GM12878 (cell line): ENCODE measurements at regions not wholly inside any gene's neighbourhood (a gene's known extent, or its start where the extent isn't known, plus 50 kb on each side); places are given as distances from the start of the nearest gene placed in this dataset.

Experiments used
- ATAC-seq: fragments of 200-7000 bp; cut with Tn5 transposase; 3 replicates; pipeline ENCODE4 v1.9.1; 2020; ENCODE audit warnings: mild to moderate bottlenecking, moderate library complexity
- BruUV-seq: library from RNA; stranded (reverse); fragments of 400-500 nt; replicated peaks from 2 replicates; lab custom pipeline; 2021; lab: Mats Ljungman, UMichigan
- CTCF ChIA-PET: fragments of 300-600 bp; sonication (Branson Sonifier 250); formaldehyde crosslinking; extraction: SDS; loops from one replicate; lab custom pipeline; 2021; ENCODE audit warnings: inconsistent platforms; lab: Yijun Ruan, JAX
- POLR2A ChIA-PET: fragments of 350-600 bp; formaldehyde crosslinking; extraction: SDS; loops from one replicate; lab custom pipeline; 2021; ENCODE audit warnings: inconsistent platforms; lab: Charles Lee
- RAD21 ChIA-PET: fragments of 300-600 bp; sonication (Branson Sonifier 250); formaldehyde crosslinking; loops from one replicate; lab custom pipeline; 2023; ENCODE audit warnings: antibody characterized with exemption; ENCODE audit not compliant: unreplicated experiment; lab: Charles Lee
- SMC1A ChIA-PET: fragments of 300-600 bp; sonication (Branson Sonifier 250); formaldehyde crosslinking; loops from one replicate; lab custom pipeline; 2023; ENCODE audit not compliant: unreplicated experiment, uncharacterized antibody; lab: Charles Lee
- DNase-seq: peaks from one replicate; pipeline ENCODE4 v3.0.0-alpha.2; 2011; ENCODE audit warnings: low read depth, low spot score
- FAIRE-seq: peaks from 3 replicates; lab custom pipeline; 2011; peaks lifted over from hg19 to GRCh38; lab: Jason Lieb, UNC
- H2AFZ ChIP-seq: 2 replicates; pipeline ENCODE4 v1.6.0; 2011; ENCODE audit warnings: low read depth, low read length, control low read depth; ENCODE audit not compliant: control insufficient read depth
- H3K27ac ChIP-seq: 2 replicates; pipeline ENCODE4 v1.5.1; 2011; ENCODE audit warnings: control low read depth; ENCODE audit not compliant: control insufficient read depth, insufficient read depth
- H3K27me3 ChIP-seq, 2 experiments: replicated peaks in 1 of 2; 2 replicates each; pipeline versions ENCODE4 v1.6.0 to v1.6.1; 2011; ENCODE audit warnings: low read length in 1 of 2; ENCODE audit not compliant: control insufficient read depth in 2 of 2, insufficient read depth in 2 of 2
- H3K36me3 ChIP-seq, 2 experiments: 2 replicates each; pipeline ENCODE4 v1.5.1; 2011; ENCODE audit warnings: low read length in 1 of 2; ENCODE audit not compliant: control insufficient read depth in 2 of 2, insufficient read depth in 2 of 2
- H3K4me1 ChIP-seq: 2 replicates; pipeline ENCODE4 v1.6.1; 2011; ENCODE audit warnings: mild to moderate bottlenecking, low read length, moderate library complexity, mixed read lengths; ENCODE audit not compliant: control insufficient read depth, insufficient read depth
- H3K4me2 ChIP-seq: 2 replicates; pipeline ENCODE4 v1.6.0; 2011; ENCODE audit warnings: control low read depth; ENCODE audit not compliant: control insufficient read depth, insufficient read depth
- H3K4me3 ChIP-seq: fragments of 200-600 bp; sonication (generic); 2 replicates; pipeline ENCODE4 v1.5.1; 2016
- H3K79me2 ChIP-seq: 2 replicates; pipeline ENCODE4 v1.6.0; 2011; ENCODE audit warnings: low read length; ENCODE audit not compliant: control insufficient read depth, insufficient read depth
- H3K9ac ChIP-seq: 2 replicates; pipeline ENCODE4 v1.8.0; 2011; ENCODE audit warnings: low read length, control low read depth, mixed read lengths; ENCODE audit not compliant: control insufficient read depth, insufficient read depth
- H3K9me3 ChIP-seq: replicated peaks from 3 replicates; pipeline ENCODE4 v1.5.1; 2011; ENCODE audit warnings: mild to moderate bottlenecking, low read length; ENCODE audit not compliant: control insufficient read depth, insufficient read depth
- H4K20me1 ChIP-seq: 2 replicates; pipeline ENCODE4 v1.6.0; 2011; ENCODE audit not compliant: control insufficient read depth, insufficient read depth
- CREM ChIP-seq: IDR thresholded peaks from 2 replicates; pipeline ENCODE4 v1.6.1; 2014; ENCODE audit warnings: antibody characterized with exemption, low read depth
- IRF4 ChIP-seq: IDR thresholded peaks from 2 replicates; pipeline ENCODE4 v1.6.1; 2011; ENCODE audit warnings: low read depth, low read length
- NFYB ChIP-seq: IDR thresholded peaks from 2 replicates; pipeline ENCODE4 v1.6.1; 2011; ENCODE audit warnings: low read depth, mild to moderate bottlenecking, low read length, improper control_type of control experiment, moderate library complexity; ENCODE audit not compliant: insufficient read depth
- PAX8 ChIP-seq: fragments of 450-650 bp; IDR thresholded peaks from 2 replicates; pipeline ENCODE4 v1.6.1; 2017; ENCODE audit warnings: mild to moderate bottlenecking, moderate library complexity
- SIX5 ChIP-seq: IDR thresholded peaks from 2 replicates; pipeline ENCODE4 v1.6.1; 2011; ENCODE audit warnings: mild to moderate bottlenecking, low read depth, low read length, moderate library complexity; ENCODE audit not compliant: severe bottlenecking
- SKIL ChIP-seq: fragments of 450-650 bp; IDR thresholded peaks from 2 replicates; pipeline ENCODE4 v1.6.1; 2017; ENCODE audit warnings: mild to moderate bottlenecking, low read depth, inconsistent platforms; ENCODE audit not compliant: poor library complexity, severe bottlenecking
- YBX1 ChIP-seq: fragments of 450-650 bp; IDR thresholded peaks from 2 replicates; pipeline ENCODE4 v1.6.1; 2016; ENCODE audit warnings: antibody characterized with exemption
- ZBTB33 ChIP-seq: fragments of 450-650 bp; IDR thresholded peaks from 2 replicates; pipeline ENCODE4 v1.6.1; 2017; ENCODE audit warnings: mild to moderate bottlenecking
- ZSCAN29 ChIP-seq: fragments of 450-650 bp; IDR thresholded peaks from 2 replicates; pipeline ENCODE4 v1.6.1; 2017; ENCODE audit warnings: mild to moderate bottlenecking, moderate library complexity
- WGBS: methylation state at CpG from one replicate; pipeline ENCODE4 v1.1.6; 2016; ENCODE audit warnings: low lambda C conversion rate; ENCODE audit not compliant: insufficient replicate concordance, insufficient coverage; ENCODE audit errors: missing lambda C conversion rate; 5-methylcytosine and 5-hydroxymethylcytosine counted together
- in situ Hi-C: fragments of 300-500 bp; cut with MboI; formaldehyde crosslinking; loops from 9 replicates; pipeline ENCODE4 v1.14.3; 2018; ENCODE audit warnings: mixed read lengths
- intact Hi-C: fragments of 100-400 bp; cut with micrococcal nuclease; formaldehyde crosslinking; loops from one replicate; pipeline ENCODE4 v1.14.2; 2022; ENCODE audit not compliant: unreplicated experiment
- TF ChIP-seq, protein P1 (sequence below): fragments of 450-650 bp; IDR thresholded peaks from 2 replicates; pipeline ENCODE4 v1.6.1; 2017; ENCODE audit warnings: antibody characterized with exemption, mild to moderate bottlenecking, moderate library complexity
- TF ChIP-seq, protein P2 (sequence below): fragments of 450-650 bp; IDR thresholded peaks from 2 replicates; pipeline ENCODE4 v1.6.1; 2017; ENCODE audit warnings: mild to moderate bottlenecking, moderate library complexity

DNA sequence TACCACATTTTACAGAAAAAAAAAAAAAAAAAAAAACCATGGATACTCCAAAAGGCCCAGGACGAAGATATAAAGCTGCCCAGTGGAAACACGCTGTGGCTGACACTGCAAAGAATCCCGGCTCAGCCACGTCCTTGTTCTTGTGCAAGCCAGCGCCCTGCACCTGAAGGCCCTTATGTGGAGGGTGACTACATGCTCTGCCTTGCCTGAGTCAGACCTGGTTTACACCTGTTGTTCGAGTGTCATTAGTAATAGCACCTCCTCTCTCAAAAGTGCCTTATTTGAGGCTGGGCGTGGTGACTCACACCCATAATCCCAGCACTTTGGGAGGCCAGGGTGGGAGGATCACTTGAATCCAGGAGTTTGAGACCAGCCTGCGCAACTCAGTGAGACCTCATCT lies 54.3 kb upstream of the ZSWIM6 start (continued):
- TF ChIP-seq PAX8 (no peak), NFYB (no peak)

DNA sequence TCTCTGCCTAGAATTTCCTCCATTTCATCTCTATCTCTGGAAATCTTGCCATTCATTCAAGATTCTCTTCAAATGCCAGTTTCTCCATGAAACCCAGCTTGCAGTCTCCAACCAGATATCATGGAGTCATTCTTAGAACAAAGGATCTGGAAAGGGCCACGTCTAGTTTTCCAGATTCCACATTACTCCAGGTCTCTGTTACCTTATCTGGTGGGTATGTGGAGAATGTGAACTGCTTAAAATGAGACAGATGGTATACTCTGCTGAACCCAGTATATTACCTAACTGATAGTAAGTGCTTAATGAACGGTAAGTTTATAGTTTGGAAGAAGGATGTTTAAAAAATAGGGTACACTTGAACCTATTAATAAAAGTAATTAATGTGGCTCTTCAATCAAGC lies 52.3 kb upstream of the ZSWIM6 start:
- H3K4me2 ChIP-seq, result no peak overlapping the region
- intact Hi-C loops, result no loop called here
- ATAC-seq, result no peak
- POLR2A ChIA-PET, result interaction anchor here (0.8 to 1.4 kb wide), 3 partner anchors 12 to 79 kb away, joined by 3 to 4 read pairs (median 3); no protein-coding TSS in a partner anchor
- H3K4me3 ChIP-seq, result no peak overlapping the region
- no peak for FAIRE-seq
- no peak overlapping the region for H3K27ac ChIP-seq
- RAD21 ChIA-PET, result interaction anchor here (1.0 to 1.9 kb wide), 5 partner anchors 17 to 80 kb away, joined by 3 to 10 read pairs (median 4); no protein-coding TSS in a partner anchor
- in situ Hi-C loops, result no loop called here
- SMC1A ChIA-PET, result interaction anchor here (0.9 to 2.1 kb wide), 13 partner anchors 10 to 79 kb away, joined by 3 to 14 read pairs (median 5); no protein-coding TSS in a partner anchor
- no TSS peak for BruUV-seq
- H3K36me3 ChIP-seq, result no peaks in the 10 kb centered on the region
- H3K4me1 ChIP-seq, result peaks cover 5% of the 10 kb centered on the region
- DNase-seq, result no peak
- no peaks in the 10 kb centered on the region for H3K79me2 ChIP-seq
- H4K20me1 ChIP-seq, result no peaks in the 10 kb centered on the region
- WGBS, result 51% methylated on average over 2 of the region's 2 CpGs
- no peaks in the 10 kb centered on the region for H3K9me3 ChIP-seq
- H2AFZ ChIP-seq, result no peak overlapping the region
- no peaks in the 10 kb centered on the region for H3K27me3 ChIP-seq
- CTCF ChIA-PET, result interaction anchor here (0.8 to 2.2 kb wide), 6 partner anchors 10 to 80 kb away, joined by 3 to 7 read pairs (median 4); no protein-coding TSS in a partner anchor
- no peak overlapping the region for H3K9ac ChIP-seq
- TF ChIP-seq IRF4 (no peak), ZBTB33 (no peak), SKIL (no peak), YBX1 (no peak), CREM (no peak), ZSCAN29 (no peak), SIX5 (no peak)
- TF ChIP-seq, protein P1, sequence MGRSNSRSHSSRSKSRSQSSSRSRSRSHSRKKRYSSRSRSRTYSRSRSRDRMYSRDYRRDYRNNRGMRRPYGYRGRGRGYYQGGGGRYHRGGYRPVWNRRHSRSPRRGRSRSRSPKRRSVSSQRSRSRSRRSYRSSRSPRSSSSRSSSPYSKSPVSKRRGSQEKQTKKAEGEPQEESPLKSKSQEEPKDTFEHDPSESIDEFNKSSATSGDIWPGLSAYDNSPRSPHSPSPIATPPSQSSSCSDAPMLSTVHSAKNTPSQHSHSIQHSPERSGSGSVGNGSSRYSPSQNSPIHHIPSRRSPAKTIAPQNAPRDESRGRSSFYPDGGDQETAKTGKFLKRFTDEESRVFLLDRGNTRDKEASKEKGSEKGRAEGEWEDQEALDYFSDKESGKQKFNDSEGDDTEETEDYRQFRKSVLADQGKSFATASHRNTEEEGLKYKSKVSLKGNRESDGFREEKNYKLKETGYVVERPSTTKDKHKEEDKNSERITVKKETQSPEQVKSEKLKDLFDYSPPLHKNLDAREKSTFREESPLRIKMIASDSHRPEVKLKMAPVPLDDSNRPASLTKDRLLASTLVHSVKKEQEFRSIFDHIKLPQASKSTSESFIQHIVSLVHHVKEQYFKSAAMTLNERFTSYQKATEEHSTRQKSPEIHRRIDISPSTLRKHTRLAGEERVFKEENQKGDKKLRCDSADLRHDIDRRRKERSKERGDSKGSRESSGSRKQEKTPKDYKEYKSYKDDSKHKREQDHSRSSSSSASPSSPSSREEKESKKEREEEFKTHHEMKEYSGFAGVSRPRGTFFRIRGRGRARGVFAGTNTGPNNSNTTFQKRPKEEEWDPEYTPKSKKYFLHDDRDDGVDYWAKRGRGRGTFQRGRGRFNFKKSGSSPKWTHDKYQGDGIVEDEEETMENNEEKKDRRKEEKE, result no peak
- TF ChIP-seq, protein P2, sequence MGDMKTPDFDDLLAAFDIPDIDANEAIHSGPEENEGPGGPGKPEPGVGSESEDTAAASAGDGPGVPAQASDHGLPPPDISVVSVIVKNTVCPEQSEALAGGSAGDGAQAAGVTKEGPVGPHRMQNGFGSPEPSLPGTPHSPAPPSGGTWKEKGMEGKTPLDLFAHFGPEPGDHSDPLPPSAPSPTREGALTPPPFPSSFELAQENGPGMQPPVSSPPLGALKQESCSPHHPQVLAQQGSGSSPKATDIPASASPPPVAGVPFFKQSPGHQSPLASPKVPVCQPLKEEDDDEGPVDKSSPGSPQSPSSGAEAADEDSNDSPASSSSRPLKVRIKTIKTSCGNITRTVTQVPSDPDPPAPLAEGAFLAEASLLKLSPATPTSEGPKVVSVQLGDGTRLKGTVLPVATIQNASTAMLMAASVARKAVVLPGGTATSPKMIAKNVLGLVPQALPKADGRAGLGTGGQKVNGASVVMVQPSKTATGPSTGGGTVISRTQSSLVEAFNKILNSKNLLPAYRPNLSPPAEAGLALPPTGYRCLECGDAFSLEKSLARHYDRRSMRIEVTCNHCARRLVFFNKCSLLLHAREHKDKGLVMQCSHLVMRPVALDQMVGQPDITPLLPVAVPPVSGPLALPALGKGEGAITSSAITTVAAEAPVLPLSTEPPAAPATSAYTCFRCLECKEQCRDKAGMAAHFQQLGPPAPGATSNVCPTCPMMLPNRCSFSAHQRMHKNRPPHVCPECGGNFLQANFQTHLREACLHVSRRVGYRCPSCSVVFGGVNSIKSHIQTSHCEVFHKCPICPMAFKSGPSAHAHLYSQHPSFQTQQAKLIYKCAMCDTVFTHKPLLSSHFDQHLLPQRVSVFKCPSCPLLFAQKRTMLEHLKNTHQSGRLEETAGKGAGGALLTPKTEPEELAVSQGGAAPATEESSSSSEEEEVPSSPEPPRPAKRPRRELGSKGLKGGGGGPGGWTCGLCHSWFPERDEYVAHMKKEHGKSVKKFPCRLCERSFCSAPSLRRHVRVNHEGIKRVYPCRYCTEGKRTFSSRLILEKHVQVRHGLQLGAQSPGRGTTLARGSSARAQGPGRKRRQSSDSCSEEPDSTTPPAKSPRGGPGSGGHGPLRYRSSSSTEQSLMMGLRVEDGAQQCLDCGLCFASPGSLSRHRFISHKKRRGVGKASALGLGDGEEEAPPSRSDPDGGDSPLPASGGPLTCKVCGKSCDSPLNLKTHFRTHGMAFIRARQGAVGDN, result no peak
